ENCODE measurements at regions not wholly inside any gene's neighbourhood (a gene's known extent, or its start where the extent isn't known, plus 50 kb on each side); places are given as distances from the start of the nearest gene placed in this dataset.
"Not testable (repeated sequence)": the region's sequence is repeated elsewhere in the genome, so short reads cannot be mapped to it uniquely, and the experiment has no call there.

DNA sequence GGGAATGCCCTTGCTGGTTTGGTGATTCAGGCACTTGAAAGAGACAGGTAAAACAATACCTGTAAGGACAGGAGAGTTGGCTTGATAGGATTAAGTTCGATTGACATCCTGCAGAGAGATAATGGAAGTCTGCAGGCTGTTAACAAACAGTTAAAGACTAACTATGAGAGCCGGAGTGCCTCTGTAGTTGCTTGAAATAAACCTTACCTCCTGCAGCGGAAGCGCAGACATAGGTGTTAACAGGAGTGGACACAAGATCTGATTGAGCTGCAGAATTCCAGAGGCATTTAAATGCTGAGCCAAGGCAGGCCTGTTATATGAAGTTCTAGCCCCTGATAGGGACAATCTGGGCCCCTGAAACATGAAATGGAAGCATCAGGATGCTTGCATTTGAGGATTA, 416.7 kb upstream of the MAOA start:
- DNase-seq, result no peak

DNA sequence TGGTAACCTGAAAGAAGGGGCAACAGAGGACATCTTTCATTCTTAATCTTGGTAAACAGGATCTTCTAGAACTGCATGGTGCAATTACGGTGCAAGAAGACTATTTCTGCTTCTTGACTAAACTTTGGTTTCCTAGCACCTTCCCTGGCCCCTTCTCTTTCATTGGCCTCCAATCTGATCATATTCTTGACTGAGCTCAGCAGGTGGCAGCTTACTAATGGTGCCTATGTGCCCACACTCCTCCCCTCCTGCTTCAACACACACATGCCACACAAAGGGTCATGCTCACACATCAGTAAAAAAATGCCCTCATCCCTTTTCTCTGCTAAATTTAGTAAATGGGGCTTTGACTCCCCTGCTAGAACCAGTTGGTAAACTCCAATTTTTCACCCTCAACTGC, 400.5 kb upstream of the MAOA start:
- DNase-seq, result no peak

DNA sequence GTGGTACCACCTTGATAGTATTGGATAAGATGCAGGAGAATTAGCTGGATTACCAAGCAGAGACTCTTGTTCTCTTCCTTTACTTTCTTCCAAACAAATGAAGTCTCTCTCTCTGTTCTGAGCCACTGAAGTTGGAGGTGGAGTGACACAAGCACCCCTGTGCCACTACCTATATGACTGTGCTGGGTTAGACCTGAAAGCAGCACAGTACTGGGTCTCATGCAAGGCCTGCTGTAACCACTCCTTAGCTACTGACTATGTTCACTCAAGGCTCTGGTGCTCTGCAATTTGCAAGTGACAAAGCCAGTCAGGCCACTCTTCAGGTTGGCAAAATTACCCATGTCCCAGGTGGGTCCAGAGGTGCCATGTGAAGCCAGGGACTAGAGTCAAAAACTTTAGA, 389.6 kb upstream of the MAOA start:
- no peak for DNase-seq

DNA sequence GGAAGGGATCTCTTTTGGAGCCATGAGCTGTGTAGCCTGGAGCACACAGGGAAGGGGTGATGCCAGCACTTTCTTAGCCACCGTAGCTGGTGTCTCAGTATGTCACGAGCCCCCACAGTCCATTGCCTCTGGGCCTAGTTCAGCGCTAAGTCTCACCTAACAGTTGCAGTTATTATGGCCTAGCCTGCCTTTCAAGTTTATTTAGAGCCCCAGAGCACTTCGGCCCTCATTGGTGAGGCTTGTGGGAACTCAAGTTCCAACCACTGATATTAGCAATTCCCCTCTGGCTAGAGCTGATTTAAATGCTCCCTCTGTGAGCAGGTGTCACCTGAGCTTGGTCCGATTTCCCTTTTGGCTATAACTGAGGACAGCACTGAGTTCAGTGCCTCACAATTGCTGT, 388.4 kb upstream of the MAOA start:
- DNase-seq, result no peak

DNA sequence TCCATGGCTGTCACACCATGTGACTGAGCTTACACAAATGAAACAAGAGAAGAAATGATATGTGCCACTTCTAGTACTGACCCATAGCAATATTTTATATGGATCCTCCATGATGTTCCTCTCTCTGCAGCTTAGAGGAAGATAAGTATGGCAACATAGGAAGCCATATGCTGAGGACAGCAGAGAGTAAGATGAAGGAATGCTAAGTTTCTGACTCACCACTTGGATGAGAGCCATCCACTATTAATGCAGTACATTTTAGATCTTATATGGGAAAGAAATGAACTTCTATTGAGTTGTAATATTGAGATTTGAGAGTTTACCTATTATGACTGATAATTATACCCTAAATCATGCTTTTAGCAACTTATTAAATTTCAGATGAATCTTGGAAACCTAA, 386.9 kb upstream of the MAOA start:
- no peak for DNase-seq

DNA sequence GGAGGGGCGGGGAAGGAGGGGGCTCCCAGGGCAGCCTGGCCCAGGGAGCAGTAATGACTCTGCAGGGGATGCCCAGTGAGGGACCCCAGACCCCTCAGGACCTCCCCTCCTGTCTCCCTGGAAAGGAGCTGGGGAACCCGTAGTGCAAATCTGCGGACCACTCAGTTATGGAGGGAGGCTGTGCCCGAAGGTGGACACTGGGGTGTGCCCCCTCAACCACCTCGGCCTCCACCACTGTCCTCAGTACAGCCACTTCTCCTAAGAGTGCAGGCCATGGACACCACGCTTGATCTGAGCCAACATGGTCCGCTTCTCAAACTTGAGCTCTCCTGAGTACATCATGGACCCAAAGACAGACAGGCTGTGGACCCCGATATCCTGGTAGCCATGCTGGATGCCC, 378.2 kb upstream of the MAOA start:
- DNase-seq, result no peak

DNA sequence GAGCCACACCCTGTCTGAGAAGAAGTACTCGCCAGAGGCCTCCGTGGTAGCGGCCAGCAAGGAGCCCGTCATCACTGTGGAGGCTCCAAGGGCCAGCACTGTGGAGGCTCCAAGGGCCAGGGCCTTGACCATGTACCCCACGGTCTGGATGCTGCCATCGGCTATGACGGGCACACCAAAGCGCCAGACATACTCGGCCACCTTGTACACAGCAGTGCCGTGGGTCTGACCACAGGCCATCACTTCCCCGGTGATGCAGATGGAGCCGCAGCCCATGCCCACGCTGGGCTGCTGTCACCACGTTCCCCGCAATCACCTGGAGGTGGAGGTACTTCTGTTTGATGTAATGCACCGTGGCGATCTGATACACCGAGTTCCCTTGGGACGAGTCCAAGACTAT, 377.7 kb upstream of the MAOA start:
- DNase-seq, result no peak

DNA sequence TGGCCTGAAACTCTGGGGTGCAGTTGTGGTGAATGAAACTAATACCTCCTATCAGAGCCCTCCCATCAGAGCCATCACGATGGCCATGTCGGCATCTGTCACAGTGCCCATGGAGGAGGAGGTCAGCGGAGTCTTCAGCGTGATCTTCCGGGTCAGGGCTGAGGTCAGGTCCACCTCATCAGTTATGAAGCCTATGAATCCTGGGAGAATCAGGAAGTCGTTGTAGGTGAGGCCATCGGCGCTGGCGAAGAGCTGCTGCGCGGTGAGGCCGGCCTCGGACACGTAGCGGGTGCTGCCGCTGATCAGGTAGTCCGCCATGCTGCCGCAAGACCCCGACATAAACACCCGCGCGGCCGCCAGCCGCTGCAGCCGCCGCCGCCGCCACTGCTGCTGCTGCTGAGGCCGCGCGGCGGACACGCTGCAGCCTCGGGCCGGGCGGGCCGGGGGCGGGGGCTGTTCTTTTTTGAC, 376.7 kb upstream of the MAOA start:
- DNase-seq, result no peak

DNA sequence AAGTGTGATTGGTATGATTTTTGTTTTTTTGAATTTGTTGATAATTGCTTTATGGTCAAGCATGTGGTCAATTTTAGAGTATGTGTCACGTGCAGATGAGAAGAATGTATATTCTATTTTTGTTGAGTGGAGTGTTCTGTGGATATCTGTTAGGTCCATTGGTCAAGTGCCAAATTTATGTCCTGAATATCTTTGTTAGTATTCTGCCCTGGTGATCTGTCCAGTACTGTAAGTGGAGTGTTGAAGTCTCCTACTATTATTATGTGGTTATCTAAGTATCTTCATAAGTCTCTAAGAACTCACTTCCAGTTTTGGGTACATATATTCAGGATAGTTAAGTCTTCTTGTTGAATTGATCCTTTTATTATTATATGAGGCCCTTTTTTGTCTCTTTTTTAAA, 372.9 kb upstream of the MAOA start:
- no peak for DNase-seq

DNA sequence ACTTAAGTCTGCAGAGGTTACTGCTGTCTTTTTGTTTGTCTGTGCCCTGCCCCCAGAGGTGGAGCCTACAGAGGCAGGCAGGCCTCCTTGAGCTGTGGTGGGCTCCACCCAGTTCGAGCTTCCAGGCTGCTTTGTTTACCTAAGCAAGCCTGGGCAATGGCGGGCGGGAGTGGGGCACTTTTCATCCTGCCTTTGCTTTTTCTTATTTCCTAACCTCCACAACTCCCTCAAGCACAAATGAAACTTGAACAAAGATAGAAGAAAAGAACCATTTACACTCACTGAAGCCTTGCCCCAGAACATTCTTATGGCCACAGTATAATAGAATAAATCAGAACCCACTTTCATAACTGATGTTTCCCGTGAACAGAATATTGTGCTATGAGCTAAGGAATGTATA, 344.5 kb upstream of the MAOA start:
- not testable (repeated sequence) for DNase-seq

DNA sequence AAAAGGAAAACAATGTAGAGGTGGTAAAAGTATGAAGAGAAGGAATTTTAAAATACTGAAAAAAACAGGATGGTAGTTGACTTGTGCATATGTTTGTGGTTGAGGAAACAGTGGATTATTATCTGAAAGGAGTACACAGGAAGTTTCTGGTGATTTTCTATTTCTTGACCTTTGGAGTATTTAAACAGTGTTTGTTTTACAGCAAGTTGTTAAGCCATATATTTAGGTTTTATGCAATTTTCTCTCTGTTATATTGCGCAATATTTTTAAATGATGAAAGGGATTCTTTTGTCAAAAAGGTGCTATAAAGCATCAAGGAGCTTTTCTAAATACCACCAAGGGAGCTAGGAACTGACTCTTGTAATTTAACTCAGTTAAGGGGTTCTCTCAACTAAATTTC, 343.1 kb upstream of the MAOA start:
- DNase-seq, result no peak

DNA sequence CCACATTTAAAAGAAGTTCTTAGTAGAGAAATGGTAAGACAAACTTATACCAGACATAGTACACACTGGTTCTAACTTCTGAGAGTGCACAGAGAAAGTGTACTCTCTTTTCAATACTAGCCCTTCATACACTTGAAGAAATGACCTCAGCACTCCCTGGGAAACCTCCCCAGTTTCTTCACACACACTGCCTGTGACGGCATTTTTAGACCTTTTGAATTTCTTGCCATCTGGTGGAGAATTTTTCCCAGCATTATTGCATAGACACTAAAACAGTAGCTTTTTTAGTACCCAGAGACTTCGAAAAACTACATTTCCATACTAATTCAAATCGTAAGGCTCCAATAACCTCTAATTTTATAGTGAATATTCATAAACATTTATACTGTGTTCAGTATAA, 341.6 kb upstream of the MAOA start:
- DNase-seq, result no peak

DNA sequence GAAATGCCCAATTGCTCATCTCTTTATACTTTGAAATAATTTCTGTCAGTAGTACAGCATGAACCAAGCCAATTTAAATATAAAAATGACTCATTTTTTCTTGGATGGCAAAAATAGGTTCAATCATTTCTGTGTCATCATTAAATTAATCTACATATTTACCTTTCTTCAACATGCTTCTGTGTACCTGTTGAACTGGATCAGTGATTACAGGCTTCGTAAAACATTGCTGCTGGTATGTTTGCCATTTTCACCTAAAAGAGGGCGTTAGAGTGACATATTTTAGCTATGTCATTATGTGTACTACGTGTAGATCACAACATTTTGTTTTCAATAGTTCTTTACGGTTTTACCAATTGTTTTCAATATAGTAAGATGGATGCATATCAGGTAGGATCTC, 340.5 kb upstream of the MAOA start:
- DNase-seq, result no peak

DNA sequence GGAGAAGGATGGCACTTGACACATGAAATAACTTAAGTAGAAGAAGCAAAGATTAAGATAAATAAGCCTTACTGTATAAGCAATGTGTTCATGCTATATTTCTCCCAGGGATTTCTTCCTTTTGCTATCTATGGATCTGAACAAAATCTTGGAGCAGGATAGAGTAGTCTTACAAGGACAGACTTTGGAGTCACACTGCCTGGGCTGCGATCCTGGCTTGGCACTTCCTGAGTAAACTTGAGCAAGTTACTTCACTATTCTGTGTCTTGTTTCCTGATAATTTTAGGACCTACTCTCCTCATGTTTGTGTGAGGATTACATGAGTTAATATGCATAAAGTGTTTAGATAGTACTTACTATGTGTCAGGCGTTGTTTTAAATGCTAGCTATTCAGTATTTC, 340.0 kb upstream of the MAOA start:
- DNase-seq, result no peak

DNA sequence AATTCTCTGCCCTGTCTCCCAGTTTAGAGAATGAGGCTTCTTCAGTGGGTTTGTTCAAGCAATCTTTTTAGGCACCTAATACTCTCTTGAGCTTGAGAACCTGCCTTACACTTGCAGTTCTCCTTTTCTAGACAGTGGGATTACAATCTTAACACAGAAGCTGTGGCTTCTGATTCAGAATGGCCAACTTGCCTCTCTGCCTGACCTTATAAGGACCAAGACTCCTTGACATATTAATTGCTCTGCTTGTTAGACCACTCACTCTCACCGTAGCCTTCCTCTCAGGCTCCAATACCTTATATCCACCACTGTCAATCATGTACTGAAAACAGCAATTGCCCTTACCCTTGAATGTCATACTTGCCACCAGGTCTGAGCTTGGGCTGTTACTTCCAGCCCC, 338.7 kb upstream of the MAOA start:
- no peak for DNase-seq

DNA sequence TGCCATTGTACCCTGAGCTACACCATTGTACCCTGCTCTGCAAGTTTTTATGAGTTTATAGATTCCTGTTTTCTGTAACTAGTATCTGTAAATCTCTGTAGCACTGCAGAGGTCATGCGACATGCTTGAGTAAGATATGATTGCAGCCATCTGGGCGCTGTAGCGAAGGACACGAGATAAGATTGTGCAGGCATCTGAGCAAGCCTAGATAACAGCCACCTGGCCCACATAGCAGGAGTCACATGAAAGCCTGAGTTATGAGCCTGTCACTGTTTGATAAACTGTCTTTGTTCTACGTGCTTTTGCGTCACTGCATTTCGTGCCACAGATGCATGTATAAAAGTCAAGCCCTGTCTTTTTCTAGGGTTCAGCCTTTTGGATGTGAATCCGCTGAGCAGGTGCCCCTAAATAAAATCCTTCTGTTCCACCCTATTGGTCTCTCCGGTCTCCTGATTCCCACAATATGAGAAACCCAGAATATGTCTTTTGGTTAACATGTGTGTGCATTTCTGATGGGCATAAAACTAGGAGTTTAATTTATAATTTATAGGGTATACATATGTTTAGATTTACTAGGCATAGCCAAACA, 327.6 kb upstream of the MAOA start:
- DNase-seq, result no peak

DNA sequence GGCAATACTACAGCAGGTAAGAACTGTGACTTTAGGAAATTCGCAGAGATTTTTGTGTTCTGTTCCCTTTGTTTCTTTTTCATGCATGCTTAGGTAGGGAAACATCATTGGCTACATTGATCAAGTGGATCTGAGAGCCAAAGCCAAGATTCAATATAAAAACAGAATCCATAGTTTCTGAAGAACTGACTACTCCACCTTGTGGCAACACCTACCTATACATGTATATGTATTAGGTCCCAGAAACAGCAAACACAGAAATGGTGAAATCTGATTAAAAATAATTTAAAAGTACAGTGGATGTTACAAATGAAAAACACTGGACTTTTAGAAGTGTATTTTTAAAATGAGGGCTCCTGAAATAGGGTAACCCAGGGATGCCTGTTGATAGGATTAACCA, 322.6 kb upstream of the MAOA start:
- no peak for DNase-seq

DNA sequence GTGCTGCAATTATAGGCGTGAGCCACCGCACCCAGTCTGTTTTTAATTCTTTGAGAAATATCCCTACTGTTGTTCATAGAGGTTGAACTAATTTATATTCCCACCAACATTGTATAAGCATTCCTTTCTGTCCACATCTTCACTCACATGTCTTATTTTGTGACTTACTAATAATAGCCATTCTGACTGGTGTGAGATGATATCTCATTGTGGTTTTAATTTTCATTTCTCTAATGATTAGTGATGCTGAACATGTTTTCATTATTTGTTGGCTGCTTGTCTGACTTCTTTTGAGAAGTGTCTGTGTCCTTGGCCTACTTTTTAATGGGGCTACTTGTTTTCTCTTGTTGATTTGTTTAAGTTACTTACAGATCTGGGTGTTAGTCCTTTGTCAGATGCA, 310.9 kb upstream of the MAOA start:
- DNase-seq, result no peak

DNA sequence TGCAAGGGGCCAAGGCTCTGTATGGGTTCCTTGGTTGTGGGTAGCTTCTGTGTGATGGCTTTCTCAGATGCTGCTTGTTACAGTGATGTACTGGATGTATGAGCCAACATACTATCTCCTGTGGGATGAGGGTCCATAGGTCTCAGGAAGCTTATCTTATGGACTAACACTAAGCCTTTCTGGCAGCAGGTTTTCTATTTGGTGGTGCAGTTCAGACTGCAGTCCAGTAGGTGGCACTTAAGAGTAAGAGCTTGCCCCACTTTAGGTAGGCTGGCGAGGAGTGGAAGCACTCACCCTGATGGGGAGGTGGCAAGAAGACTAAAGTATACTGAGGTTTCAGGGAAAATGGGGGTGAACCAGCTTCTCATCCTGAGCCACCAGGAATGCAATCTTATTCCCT, 306.7 kb upstream of the MAOA start:
- DNase-seq, result peak; percentile 7

DNA sequence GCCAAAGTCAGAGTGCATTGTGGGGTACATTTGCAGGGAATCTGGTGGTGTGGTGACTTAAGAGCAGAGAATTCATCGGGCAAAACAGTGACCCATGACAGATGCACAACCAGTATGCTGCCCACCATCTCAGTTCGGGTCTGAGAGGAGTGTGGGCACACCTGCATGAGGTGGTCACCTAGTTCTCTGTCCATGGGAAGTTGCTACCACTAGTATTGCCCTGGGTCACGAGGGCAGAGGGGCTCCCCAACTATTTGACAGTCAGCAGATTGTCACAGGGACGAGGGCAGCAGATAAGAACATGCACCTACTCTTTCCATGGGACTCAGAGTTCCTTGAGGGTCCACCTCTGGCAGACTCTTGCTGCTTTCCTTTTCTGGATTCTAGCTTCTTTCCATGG, 305.2 kb upstream of the MAOA start:
- no peak for DNase-seq

DNA sequence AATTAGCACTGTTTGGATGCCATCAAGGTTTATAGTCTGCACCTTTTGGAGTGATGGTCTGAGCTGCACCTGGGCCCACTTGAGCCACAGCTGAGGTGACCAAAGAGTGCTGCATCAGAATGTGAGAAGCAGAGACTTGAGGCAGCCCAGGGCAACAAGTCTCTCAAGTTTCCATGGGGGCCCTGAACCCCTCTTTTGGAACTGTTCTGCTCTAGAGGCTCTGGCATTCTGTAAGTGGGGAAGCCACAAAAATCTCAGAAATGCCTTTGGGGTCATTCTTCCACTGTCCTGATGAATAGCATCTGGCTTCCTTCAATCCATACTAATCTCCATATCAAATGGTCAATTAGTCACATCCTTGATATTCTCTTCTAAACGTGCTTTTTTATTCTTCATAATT, 298.4 kb upstream of the MAOA start:
- DNase-seq, result no peak

DNA sequence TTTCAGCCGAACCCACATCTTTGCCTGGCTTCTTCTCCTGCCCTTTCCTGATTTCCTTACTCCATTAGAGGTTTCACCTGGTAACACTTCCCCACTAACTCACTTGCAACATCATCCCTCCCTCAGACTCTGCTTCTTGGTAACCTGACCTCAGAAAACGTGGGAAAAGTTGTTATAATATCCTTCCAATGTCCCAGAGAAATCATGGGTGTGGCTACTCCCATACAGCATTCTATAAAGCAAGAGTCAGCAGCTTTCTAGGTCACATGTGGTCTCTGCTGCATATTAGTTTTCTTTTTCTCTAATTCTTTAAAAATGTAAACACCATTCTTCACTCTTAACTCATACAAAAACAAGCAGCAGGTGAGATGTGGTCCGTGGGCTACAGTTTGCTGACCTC, 283.1 kb upstream of the MAOA start:
- no peak for DNase-seq

DNA sequence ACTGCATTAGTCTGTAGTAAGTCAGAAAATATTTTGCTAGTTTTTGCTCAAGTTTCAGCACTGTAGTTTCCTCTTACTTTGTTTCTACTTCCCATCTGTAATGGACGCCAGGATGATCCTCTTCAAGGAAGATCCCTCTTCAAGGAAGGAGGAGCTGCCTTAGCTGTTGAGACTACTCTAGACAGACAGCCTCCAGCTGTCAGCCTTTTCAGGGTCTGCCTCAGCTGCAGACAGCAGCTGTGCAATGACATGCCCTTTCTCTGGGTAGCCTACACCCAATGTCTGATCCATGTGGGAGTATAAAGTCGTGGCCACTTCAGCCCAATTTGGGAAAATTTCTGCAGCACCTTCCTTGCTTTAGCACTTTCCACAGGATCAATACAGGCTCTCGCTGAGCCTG, 281.0 kb upstream of the MAOA start:
- DNase-seq, result no peak

DNA sequence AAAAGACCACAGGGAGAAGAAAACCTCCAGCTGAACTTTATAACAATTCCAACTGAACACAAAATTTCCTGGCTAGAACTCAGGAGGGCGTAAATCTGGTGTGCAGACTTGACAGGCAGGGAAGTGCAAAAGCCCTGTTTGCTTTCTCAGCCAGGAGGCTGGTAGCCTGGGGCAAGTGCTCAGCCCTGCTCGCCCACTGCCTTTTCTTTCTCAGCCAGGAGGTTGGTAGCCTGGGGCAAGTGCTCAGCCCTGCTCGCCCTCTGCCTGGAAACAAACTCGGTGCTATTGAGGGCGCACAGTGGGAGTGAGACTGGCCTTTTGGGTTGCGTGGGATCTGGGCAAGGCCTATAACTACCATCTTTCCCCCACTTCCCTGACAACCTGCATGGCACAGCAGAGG, 275.4 kb upstream of the MAOA start:
- no peak for DNase-seq

DNA sequence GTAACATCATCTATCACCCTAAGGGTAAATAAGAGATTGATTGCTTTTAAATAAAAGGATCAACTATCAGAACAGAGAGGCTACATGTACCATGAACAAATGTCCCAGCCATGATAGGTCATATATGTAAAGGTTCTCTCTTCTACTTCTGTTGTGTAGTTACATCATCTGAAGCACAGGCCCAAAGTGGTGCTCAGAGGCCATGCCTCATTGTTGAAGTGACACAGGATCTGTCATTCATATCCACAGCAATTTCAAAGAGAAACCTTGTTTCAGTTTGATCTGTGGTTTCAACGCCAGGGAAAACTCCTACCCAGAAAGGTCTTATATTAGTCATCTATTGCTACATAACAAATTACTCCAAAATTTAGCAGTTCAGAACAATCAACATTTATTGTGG, 269.2 kb upstream of the MAOA start:
- no peak for DNase-seq

DNA sequence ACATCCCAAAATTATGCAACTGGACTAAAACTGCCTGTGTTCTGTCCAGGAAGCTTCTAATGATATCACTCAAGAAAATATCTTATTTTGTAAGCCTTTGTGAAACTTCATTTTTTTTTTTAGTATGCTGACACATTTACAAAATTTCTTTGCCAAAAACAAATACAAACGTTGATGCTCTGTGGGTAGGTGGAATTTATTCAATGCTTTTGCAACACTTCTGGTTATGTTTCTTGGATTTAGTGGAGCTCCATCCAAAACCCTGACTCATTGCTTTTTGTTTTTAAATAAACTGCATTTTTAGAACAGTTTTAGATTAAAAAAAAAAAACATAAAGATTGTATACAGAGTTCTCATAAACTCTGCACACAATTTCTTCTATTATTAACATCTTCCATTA, 250.9 kb upstream of the MAOA start:
- no peak for DNase-seq

Measured in stimulated activated naive CD4-positive, alpha-beta T cell treated with Interleukin-2 at 50 U/mL for 16 hours (primary cell).